Ishikawa (cell line): ENCODE measurements at regions not wholly inside any gene's neighbourhood (a gene's known extent, or its start where the extent isn't known, plus 50 kb on each side); places are given as distances from the start of the nearest gene placed in this dataset.

Experiments used
- CEBPB ChIP-seq: IDR thresholded peaks from 2 replicates; pipeline ENCODE4 v1.6.1; 2012
- EGR1 ChIP-seq: IDR thresholded peaks from 2 replicates; pipeline ENCODE4 v1.6.1; 2012
- EP300 ChIP-seq: IDR thresholded peaks from 2 replicates; pipeline ENCODE4 v1.6.1; 2012; ENCODE audit warnings: borderline replicate concordance
- FOXM1 ChIP-seq: IDR thresholded peaks from 2 replicates; pipeline ENCODE4 v1.6.1; 2012; ENCODE audit warnings: low read depth, borderline replicate concordance
- NFIC ChIP-seq: IDR thresholded peaks from 2 replicates; pipeline ENCODE4 v1.6.1; 2012
- RAD21 ChIP-seq: IDR thresholded peaks from 2 replicates; pipeline ENCODE4 v1.6.1; 2012; ENCODE audit warnings: low read depth
- TAF1 ChIP-seq: IDR thresholded peaks from 2 replicates; pipeline ENCODE4 v1.6.1; 2012; ENCODE audit warnings: low read depth, mild to moderate bottlenecking
- TCF12 ChIP-seq: IDR thresholded peaks from 2 replicates; pipeline ENCODE4 v1.6.1; 2012; ENCODE audit warnings: low read depth
- TEAD4 ChIP-seq: IDR thresholded peaks from 2 replicates; pipeline ENCODE4 v1.6.1; 2012
- USF1 ChIP-seq: IDR thresholded peaks from 2 replicates; pipeline ENCODE4 v1.6.1; 2012
- YY1 ChIP-seq: IDR thresholded peaks from 2 replicates; pipeline ENCODE4 v1.6.1; 2012; ENCODE audit warnings: low read depth
- ZBTB7A ChIP-seq: IDR thresholded peaks from 2 replicates; pipeline ENCODE4 v1.6.1; 2012; ENCODE audit warnings: low read depth
- TF ChIP-seq, protein P1 (sequence below): IDR thresholded peaks from 2 replicates; pipeline ENCODE4 v1.6.1; 2012
- TF ChIP-seq, protein P2 (sequence below): IDR thresholded peaks from 2 replicates; pipeline ENCODE4 v1.6.1; 2012; ENCODE audit warnings: low read depth, mild to moderate bottlenecking

GRCh38 chr4:126466848-126467247 is 1152.1 kb downstream of the FAT4 start:
- no peak for TF ChIP-seq CEBPB
- TF ChIP-seq, protein P1, sequence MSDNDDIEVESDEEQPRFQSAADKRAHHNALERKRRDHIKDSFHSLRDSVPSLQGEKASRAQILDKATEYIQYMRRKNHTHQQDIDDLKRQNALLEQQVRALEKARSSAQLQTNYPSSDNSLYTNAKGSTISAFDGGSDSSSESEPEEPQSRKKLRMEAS, result no peak
- TF ChIP-seq ZBTB7A, result no peak
- TF ChIP-seq TEAD4, result no peak
- TF ChIP-seq, protein P2, sequence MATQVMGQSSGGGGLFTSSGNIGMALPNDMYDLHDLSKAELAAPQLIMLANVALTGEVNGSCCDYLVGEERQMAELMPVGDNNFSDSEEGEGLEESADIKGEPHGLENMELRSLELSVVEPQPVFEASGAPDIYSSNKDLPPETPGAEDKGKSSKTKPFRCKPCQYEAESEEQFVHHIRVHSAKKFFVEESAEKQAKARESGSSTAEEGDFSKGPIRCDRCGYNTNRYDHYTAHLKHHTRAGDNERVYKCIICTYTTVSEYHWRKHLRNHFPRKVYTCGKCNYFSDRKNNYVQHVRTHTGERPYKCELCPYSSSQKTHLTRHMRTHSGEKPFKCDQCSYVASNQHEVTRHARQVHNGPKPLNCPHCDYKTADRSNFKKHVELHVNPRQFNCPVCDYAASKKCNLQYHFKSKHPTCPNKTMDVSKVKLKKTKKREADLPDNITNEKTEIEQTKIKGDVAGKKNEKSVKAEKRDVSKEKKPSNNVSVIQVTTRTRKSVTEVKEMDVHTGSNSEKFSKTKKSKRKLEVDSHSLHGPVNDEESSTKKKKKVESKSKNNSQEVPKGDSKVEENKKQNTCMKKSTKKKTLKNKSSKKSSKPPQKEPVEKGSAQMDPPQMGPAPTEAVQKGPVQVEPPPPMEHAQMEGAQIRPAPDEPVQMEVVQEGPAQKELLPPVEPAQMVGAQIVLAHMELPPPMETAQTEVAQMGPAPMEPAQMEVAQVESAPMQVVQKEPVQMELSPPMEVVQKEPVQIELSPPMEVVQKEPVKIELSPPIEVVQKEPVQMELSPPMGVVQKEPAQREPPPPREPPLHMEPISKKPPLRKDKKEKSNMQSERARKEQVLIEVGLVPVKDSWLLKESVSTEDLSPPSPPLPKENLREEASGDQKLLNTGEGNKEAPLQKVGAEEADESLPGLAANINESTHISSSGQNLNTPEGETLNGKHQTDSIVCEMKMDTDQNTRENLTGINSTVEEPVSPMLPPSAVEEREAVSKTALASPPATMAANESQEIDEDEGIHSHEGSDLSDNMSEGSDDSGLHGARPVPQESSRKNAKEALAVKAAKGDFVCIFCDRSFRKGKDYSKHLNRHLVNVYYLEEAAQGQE, result no peak
- TF ChIP-seq FOXM1, result no peak
- TF ChIP-seq TAF1, result no peak
- TF ChIP-seq USF1, result no peak
- no peak for TF ChIP-seq RAD21
- TF ChIP-seq EGR1, result no peak
- no peak for TF ChIP-seq TCF12
- no peak for TF ChIP-seq YY1
- no peak for TF ChIP-seq EP300
- no peak for TF ChIP-seq NFIC
